NCI-H1417 (cell line): ENCODE measurements at regions not wholly inside any gene's neighbourhood (a gene's known extent, or its start where the extent isn't known, plus 50 kb on each side); places are given as distances from the start of the nearest gene placed in this dataset.

ENCODE experiments used
- DNase-seq, 3 experiments: peaks; one replicate each; lab custom pipeline; 2025; lab: John Stamatoyannopoulos, UW

GRCh38 chr1:221363039-221363438, 378.9 kb downstream of the DUSP10 start:
- no peak for DNase-seq

GRCh38 chr1:221366495-221367110, 375.3 kb downstream of the DUSP10 start:
- DNase-seq: no peak

GRCh38 chr1:221371705-221372104, 370.2 kb downstream of the DUSP10 start:
- peak in 1 of 3 experiments; percentile 0 for DNase-seq

DNA sequence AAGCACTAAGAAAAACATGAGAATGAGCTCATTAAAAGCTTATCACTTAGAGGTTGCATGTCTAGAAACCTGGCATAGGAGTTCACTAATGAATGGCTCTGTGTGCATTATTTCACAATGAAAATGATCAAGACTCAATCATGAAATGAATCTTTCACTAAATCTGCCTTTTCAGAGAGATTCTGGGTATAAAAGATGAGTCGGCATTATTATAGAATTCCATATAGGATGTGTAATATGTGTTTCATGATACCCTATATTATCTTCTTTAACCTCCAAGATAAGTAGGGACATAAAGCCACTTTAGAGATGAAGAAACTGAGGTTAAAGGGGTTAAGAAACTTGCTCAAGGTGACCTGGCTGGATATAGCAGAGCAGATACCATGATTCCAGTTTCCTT, 368.1 kb downstream of the DUSP10 start:
- no peak for DNase-seq

DNA sequence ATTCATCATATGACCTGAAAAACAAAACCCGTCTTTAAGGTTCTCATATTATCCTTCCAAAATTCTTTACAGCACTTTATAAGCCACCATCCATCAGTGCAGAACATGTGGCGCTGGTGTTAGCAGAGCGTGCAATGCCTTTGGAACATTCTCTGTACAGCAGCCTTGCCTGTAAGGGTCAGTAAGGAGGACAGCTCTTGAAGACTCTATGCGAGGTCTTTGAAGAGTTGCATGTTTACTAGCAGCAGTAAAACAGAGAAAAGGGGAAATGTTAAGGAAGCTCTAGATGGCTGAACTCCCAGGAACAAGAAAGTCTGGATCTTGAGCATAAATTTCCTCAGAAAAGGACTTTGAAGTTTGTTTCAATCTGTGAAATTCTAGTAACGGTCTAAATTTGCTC, 365.6 kb downstream of the DUSP10 start:
- DNase-seq: no peak

DNA sequence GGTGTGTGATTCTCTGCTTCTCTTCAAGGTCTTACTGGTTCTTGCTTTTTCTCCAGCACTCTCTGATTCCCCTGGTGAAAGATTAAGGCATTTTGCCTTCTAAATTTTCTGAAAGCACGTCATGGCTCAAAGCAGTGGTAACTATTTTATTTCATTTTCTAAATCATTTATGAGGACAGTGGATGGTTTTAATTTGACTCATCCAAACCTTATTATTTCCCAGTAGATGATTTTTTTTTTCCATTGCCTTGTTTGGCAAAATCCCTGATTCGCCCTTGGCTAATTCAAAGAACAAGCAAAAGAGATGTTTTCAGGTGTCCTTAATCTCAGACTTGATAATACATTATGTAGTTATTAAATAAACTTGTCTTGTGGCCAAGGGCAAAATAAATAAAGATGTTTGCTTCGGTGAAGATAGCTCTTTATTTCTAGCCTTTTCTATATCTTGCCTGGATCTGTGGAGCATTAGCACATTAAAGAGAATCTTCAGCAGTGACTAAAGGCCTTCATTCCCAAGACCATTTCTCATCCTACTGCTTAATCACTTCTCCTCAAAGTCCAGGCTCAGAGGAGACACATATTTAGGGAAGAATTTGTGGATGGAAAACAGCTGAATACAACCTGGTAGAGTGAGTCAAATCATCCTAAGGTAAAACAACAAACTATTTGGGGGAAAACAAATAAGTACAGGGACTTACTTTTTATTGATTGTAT, 359.8 kb downstream of the DUSP10 start:
- no peak for DNase-seq

- no peak for DNase-seq
These were observed 349.4 kb downstream of the DUSP10 start for GRCh38 chr1:221392453-221392852.

DNA sequence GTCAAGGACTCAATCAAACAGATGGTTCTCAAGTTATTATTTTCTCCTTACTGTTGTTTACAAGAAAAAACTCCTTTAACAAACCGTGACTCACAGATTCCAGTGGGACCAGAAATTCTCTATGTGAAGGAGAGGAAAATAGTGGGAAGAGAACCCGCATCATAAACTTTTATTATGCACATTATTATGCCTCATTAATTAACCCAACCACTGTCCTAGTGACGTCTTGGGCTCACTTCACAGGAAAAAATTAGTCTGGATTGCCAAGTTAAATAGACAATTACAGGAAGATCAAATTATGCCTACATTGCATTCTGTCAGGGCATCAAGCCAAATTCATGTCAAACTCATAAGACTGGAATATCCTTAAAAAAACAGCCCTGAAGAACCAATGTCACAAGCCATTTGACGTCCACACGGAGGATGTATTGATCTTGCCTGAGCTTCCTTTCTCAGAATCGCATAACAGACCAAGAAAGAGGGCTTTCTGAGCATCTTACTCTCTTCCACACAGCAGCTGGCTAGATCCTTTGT, 347.8 kb downstream of the DUSP10 start:
- DNase-seq: peak in 2 of 3 experiments; percentile 18 to 77

- DNase-seq: no peak
These were observed 345.4 kb downstream of the DUSP10 start for GRCh38 chr1:221396526-221396925.

GRCh38 chr1:221397141-221397540, 344.7 kb downstream of the DUSP10 start:
- no peak for DNase-seq

- DNase-seq: no peak
These were observed 344.3 kb downstream of the DUSP10 start for GRCh38 chr1:221397606-221398005.

DNA sequence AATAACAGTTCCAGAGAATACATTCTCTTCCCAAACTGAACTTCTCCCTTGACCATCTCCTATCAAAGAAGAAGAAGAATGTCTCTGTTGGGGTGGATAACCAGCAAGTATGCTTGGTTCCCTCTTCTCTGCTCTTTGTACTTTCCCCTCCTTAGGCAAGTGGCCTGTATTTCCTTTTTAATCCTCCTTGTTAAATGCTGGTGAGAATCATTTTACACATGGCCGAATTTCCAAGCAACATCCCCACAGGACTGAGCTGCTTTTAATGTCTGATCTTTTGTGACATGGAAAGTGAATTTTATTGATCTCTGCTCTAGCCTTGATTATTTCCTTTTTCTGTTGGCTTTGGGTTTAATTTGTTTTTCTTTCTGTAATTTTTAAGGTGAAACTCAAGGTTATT, 336.7 kb downstream of the DUSP10 start:
- no peak for DNase-seq

DNA sequence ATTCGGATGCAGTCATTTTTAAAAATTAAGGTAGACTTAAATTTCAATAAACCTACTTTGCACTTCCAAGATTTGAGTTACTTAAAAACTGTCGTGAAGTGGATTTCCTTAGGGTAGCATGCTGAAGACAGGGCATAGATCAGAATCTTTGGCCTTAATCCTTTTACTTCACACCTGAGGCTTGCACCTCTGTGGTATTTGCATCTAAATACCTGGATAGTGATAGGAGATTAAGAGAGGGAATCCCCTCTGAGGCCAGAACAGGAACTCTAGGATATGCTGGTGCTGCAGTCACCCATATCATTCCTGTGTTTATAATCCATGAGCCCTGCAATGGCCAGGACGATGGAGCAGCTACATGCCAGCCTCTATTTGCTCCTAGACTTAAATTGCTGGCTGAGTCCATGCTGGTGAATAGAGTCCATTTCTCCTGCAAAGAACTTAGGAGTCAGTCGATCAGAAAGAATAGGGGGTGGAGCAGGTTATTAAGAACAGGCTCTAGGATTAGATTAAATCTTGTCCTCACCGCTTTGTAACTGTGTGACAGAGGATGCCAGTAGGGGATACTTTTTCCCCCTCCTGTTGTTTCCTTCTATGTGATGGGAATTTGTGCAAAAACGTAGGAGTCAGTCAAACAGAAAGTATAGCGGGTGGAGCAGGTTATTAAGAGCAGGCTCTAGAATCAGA, 333.6 kb downstream of the DUSP10 start:
- DNase-seq: no peak

GRCh38 chr1:221411283-221411682, 330.6 kb downstream of the DUSP10 start:
- DNase-seq: peak in 1 of 3 experiments; percentile 28

DNA sequence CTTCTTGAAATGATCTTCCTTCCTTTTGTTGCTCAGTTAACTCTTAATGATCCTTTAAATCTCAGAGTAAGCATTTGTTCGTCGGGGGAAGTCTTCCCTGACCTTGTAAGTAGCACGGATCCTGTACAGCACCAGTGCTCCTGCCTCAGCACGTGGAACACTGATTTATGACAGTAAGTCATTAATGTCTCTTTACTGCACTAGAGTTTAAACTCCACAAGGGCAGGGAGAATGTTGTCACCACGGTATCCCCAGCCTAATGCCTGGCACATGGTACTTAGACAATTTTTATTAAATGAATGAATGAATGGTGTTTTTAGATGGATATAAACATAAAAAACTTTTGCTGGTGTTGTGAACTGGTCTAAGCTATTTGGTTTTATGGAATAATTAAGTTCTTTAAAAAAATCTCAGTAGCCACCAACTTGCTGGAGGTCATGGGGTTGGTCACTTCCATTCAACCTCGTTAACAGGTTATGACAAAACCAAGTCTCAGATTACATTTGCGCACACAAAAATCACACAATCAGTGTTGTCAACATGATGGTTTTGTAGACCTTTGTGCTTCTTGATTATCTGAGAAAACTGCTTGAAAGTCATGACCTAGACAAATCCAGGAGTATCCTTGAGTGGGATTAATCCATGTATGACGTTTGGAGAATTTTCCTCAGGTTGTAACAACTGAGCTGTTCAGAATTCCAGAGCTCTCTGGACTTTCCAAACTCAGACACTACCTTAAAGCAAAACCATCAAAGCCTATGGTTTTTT, 326.9 kb downstream of the DUSP10 start:
- peak in 1 of 3 experiments; percentile 19 for DNase-seq

DNA sequence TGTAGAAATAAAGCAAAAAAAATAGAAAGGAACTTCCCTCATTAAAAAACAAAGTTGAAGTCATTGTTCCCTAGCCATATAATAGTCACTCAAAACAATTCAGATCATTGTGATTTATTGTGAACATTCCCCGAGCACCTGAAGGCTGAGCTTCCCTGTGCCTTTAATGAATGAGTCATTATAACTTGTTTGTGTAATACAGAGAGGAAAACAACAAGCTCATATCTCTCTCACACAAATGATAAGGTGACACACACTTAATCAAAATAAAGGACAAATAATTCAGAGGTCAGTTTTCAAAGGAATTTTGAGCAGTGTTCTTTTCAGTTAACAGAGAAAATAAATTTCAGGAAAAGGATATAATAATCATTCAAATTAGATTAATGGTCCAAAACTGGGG, 326.2 kb downstream of the DUSP10 start:
- DNase-seq: peak in 1 of 3 experiments; percentile 36

GRCh38 chr1:221416142-221416541, 325.7 kb downstream of the DUSP10 start:
- no peak for DNase-seq

DNA sequence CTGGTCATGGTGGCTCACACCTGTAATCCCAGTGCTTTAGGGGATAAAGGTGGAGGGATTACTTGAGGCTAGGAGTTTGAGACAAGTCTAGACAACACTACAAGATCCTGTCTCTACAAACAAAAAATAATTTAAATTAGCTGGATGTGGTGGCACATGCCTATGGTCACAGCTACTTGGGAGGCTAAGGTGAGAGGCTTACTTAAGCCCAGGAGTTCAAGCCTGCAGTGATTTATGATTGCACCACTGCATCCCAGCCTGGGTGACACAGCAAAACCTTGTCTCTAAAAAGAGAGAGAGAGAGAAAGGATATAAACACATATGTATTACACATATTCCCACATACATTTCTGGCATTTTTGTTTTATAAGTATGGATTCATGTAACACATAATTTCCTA, 325.2 kb downstream of the DUSP10 start:
- no peak for DNase-seq

- no peak for DNase-seq
These were observed 323.5 kb downstream of the DUSP10 start for GRCh38 chr1:221418346-221418745.

DNA sequence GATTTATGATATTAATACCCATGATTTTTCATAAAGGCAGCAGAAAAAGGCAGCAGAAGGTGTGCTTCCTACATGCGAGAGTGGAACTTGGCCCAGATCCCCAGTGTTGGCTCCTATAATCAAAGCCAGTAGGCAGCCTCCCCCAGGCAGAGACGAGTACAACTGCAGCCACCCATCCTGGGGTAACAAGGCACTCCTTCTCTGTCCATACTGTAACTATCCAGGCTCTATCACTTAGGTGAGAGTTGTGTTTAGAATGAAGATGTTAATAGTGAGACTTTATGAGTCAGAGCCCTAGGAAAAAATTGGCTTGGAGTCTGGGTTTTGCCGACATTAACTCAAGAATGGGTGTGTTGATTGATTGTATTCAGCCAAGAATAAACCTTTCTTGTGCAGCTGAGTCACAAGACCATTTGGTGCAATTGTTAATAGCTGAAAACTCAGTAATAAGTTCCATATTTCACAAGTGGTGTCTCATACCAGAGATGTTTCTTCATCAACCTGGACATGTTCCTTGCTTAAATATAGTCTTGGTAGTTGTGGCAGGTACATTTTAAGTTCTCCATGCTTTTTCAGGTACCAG, 322.3 kb downstream of the DUSP10 start:
- no peak for DNase-seq

- DNase-seq: no peak
These were observed 312.6 kb downstream of the DUSP10 start for GRCh38 chr1:221429264-221429663.
